ENCODE measurements at regions not wholly inside any gene's neighbourhood (a gene's known extent, or its start where the extent isn't known, plus 50 kb on each side); places are given as distances from the start of the nearest gene placed in this dataset.

DNA sequence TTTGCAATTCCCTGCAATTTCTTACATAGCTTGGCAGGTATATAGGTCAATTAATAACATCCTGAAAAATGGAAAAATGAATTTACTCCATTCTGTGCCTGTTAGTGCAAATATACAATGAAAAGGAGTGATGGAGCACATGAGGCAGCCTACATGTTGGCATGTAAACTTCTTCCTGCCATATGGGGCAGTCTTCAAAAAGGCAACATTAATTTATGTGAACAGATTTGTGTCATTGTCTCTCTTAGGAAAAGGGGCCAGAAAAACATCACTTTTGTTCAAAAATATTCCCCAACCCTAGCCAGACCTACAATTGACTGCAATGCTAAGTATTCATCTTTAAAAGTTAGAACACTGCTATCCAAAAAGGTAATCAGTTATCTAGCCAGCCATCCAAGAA lies 332.2 kb downstream of the TBC1D4 start:
- no peak for TF ChIP-seq USF1 (IDR thresholded peaks at IDR 0.05)
- TF ChIP-seq REST (IDR thresholded peaks at IDR 0.05; ENCODE audit: low read depth), result no peak
- TF ChIP-seq EGR1 (IDR thresholded peaks at IDR 0.05), result no peak
- no peak for TF ChIP-seq NFIC (IDR thresholded peaks at IDR 0.05)
- TF ChIP-seq TEAD4 (IDR thresholded peaks at IDR 0.05), result no peak

GRCh38 chr13:75147946-75148345 lies 334.0 kb downstream of the TBC1D4 start:
- TF ChIP-seq YY1 (IDR thresholded peaks at IDR 0.05; ENCODE audit: low read depth) (no peak), ZBTB7A (IDR thresholded peaks at IDR 0.05; ENCODE audit: low read depth) (no peak), TAF1 (IDR thresholded peaks at IDR 0.05; ENCODE audit: low read depth) (no peak), CREB1 (IDR thresholded peaks at IDR 0.05; ENCODE audit: low read depth) (no peak), EP300 (IDR thresholded peaks at IDR 0.05; ENCODE audit: borderline replicate concordance) (no peak), FOXM1 (IDR thresholded peaks at IDR 0.05; ENCODE audit: borderline replicate concordance, low read depth) (no peak), RAD21 (IDR thresholded peaks at IDR 0.05; ENCODE audit: low read depth) (no peak), TCF12 (IDR thresholded peaks at IDR 0.05; ENCODE audit: low read depth) (no peak), USF1 (IDR thresholded peaks at IDR 0.05) (no peak), TEAD4 (IDR thresholded peaks at IDR 0.05) (no peak), EGR1 (IDR thresholded peaks at IDR 0.05) (no peak), CEBPB (IDR thresholded peaks at IDR 0.05) (no peak), NFIC (IDR thresholded peaks at IDR 0.05) (no peak), REST (IDR thresholded peaks at IDR 0.05; ENCODE audit: low read depth) (no peak)
- TF ChIP-seq, protein P1, sequence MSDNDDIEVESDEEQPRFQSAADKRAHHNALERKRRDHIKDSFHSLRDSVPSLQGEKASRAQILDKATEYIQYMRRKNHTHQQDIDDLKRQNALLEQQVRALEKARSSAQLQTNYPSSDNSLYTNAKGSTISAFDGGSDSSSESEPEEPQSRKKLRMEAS (IDR thresholded peaks at IDR 0.05), result no peak

GRCh38 chr13:75146436-75146835 lies 335.5 kb downstream of the TBC1D4 start:
- no peak for TF ChIP-seq ZBTB7A (IDR thresholded peaks at IDR 0.05; ENCODE audit: low read depth)
- no peak for TF ChIP-seq YY1 (IDR thresholded peaks at IDR 0.05; ENCODE audit: low read depth)
- no peak for TF ChIP-seq TAF1 (IDR thresholded peaks at IDR 0.05; ENCODE audit: low read depth)
- TF ChIP-seq EGR1 (IDR thresholded peaks at IDR 0.05), result no peak
- TF ChIP-seq NFIC (IDR thresholded peaks at IDR 0.05), result no peak
- no peak for TF ChIP-seq TCF12 (IDR thresholded peaks at IDR 0.05; ENCODE audit: low read depth)
- no peak for TF ChIP-seq TEAD4 (IDR thresholded peaks at IDR 0.05)

GRCh38 chr13:75145927-75146326 lies 336.0 kb downstream of the TBC1D4 start:
- TF ChIP-seq EP300 (IDR thresholded peaks at IDR 0.05; ENCODE audit: borderline replicate concordance), result no peak
- no peak for TF ChIP-seq YY1 (IDR thresholded peaks at IDR 0.05; ENCODE audit: low read depth)
- TF ChIP-seq EGR1 (IDR thresholded peaks at IDR 0.05), result no peak
- TF ChIP-seq ZBTB7A (IDR thresholded peaks at IDR 0.05; ENCODE audit: low read depth), result no peak
- TF ChIP-seq CREB1 (IDR thresholded peaks at IDR 0.05; ENCODE audit: low read depth), result no peak
- TF ChIP-seq TAF1 (IDR thresholded peaks at IDR 0.05; ENCODE audit: low read depth), result no peak
- no peak for TF ChIP-seq REST (IDR thresholded peaks at IDR 0.05; ENCODE audit: low read depth)
- TF ChIP-seq RAD21 (IDR thresholded peaks at IDR 0.05; ENCODE audit: low read depth), result no peak
- no peak for TF ChIP-seq TEAD4 (IDR thresholded peaks at IDR 0.05)
- no peak for TF ChIP-seq TCF12 (IDR thresholded peaks at IDR 0.05; ENCODE audit: low read depth)
- no peak for TF ChIP-seq USF1 (IDR thresholded peaks at IDR 0.05)
- no peak for TF ChIP-seq FOXM1 (IDR thresholded peaks at IDR 0.05; ENCODE audit: borderline replicate concordance, low read depth)
- no peak for TF ChIP-seq CEBPB (IDR thresholded peaks at IDR 0.05)
- no peak for TF ChIP-seq NFIC (IDR thresholded peaks at IDR 0.05)
- TF ChIP-seq, protein P1 (IDR thresholded peaks at IDR 0.05), result no peak

Data from Ishikawa (cell line).